OCI-LY1 (cell line): ENCODE measurements at regions not wholly inside any gene's neighbourhood (a gene's known extent, or its start where the extent isn't known, plus 50 kb on each side); places are given as distances from the start of the nearest gene placed in this dataset.

Source experiments
- H2AFZ ChIP-seq: fragments of 200-600 bp; sonication (generic), shearing (Covaris generic); 2 replicates; pipeline ENCODE4 v1.6.0; 2014; ENCODE audit warnings: antibody characterized with exemption, mild to moderate bottlenecking, low read length
- H3F3A ChIP-seq: fragments of 200-600 bp; sonication (generic), shearing (Covaris generic); 2 replicates; pipeline ENCODE4 v1.6.0; 2014; ENCODE audit warnings: mild to moderate bottlenecking, antibody characterized with exemption, low read length, moderate library complexity; ENCODE audit not compliant: insufficient read depth
- H3K27ac ChIP-seq: fragments of 200-600 bp; sonication (generic); 2 replicates; pipeline ENCODE4 v1.5.1; 2014; ENCODE audit warnings: low read length, mixed run types, mild to moderate bottlenecking, low read depth; ENCODE audit not compliant: poor library complexity, severe bottlenecking
- H3K27me3 ChIP-seq: fragments of 200-600 bp; sonication (generic); 2 replicates; pipeline ENCODE4 v1.6.0; 2014; ENCODE audit warnings: antibody characterized with exemption, mild to moderate bottlenecking, low read length, moderate library complexity; ENCODE audit not compliant: insufficient read depth
- H3K36me3 ChIP-seq: fragments of 200-600 bp; sonication (generic); 2 replicates; pipeline ENCODE4 v1.6.1; 2014; ENCODE audit warnings: mild to moderate bottlenecking, antibody characterized with exemption, low read length, moderate library complexity, mixed read lengths; ENCODE audit not compliant: insufficient read depth
- H3K4me1 ChIP-seq: fragments of 200-600 bp; sonication (generic); 2 replicates; pipeline ENCODE4 v1.5.1; 2014; ENCODE audit warnings: mild to moderate bottlenecking, low read length, moderate library complexity; ENCODE audit not compliant: insufficient read depth, severe bottlenecking
- H3K4me2 ChIP-seq: fragments of 200-600 bp; sonication (generic), shearing (Covaris generic); 2 replicates; pipeline ENCODE4 v1.6.1; 2014; ENCODE audit warnings: low read length
- H3K4me3 ChIP-seq: fragments of 200-600 bp; sonication (generic); 2 replicates; pipeline ENCODE4 v1.5.1; 2014; ENCODE audit warnings: low read length, low read depth, mild to moderate bottlenecking, mixed read lengths; ENCODE audit not compliant: poor library complexity, severe bottlenecking
- H3K79me2 ChIP-seq: fragments of 200-600 bp; shearing (Covaris generic); 2 replicates; pipeline ENCODE4 v1.6.1; 2016; ENCODE audit warnings: mixed run types, low read length, mixed read lengths; ENCODE audit not compliant: insufficient read depth
- H3K9ac ChIP-seq: fragments of 200-600 bp; sonication (generic), shearing (Covaris generic); 2 replicates; pipeline ENCODE4 v1.6.1; 2014; ENCODE audit warnings: mild to moderate bottlenecking, low read length, mixed read lengths
- H3K9me2 ChIP-seq: fragments of 200-600 bp; sonication (generic), shearing (Covaris generic); 2 replicates; pipeline ENCODE4 v1.6.1; 2014; ENCODE audit warnings: low read depth, mild to moderate bottlenecking, low read length, mixed read lengths
- H3K9me3 ChIP-seq: fragments of 200-600 bp; shearing (Covaris generic); 2 replicates; pipeline ENCODE4 v1.6.1; 2014; ENCODE audit warnings: low read length, mixed read lengths
- H4K20me1 ChIP-seq: fragments of 200-600 bp; sonication (generic), shearing (Covaris generic); 2 replicates; pipeline ENCODE4 v1.6.0; 2016; ENCODE audit warnings: mild to moderate bottlenecking, low read length; ENCODE audit not compliant: insufficient read depth
- EZH2 ChIP-seq: fragments of 200-600 bp; sonication (generic), shearing (Covaris generic); IDR thresholded peaks from 2 replicates; pipeline ENCODE4 v1.8.0; 2017; ENCODE audit warnings: borderline replicate concordance, mixed run types, mild to moderate bottlenecking, antibody characterized with exemption, low read length, moderate library complexity, mixed read lengths
- TF ChIP-seq, protein P1 (sequence below): fragments of 200-600 bp; sonication (generic), shearing (Covaris generic); IDR thresholded peaks from 2 replicates; pipeline ENCODE4 v1.5.1; 2017; ENCODE audit warnings: mild to moderate bottlenecking, antibody characterized with exemption, low read length, moderate library complexity, mixed read lengths

GRCh38 chr13:107220245-107220644, 652.3 kb upstream of the ARGLU1 start:
- Histone ChIP-seq H3K4me1 (no peaks in the 10 kb centered on the region), H3K4me3 (no peak overlapping the region), H3K36me3 (no peaks in the 10 kb centered on the region), H4K20me1 (no peaks in the 10 kb centered on the region), H3K4me2 (no peak overlapping the region), H2AFZ (no peak overlapping the region), H3K27ac (no peak overlapping the region), H3K9ac (no peak overlapping the region), H3K79me2 (no peaks in the 10 kb centered on the region), H3K9me2 (no peaks in the 10 kb centered on the region), H3K27me3 (no peaks in the 10 kb centered on the region; the same call in 1 of the 2 replicates), H3K9me3 (no peaks in the 10 kb centered on the region), H3F3A (no peaks in the 10 kb centered on the region)
- TF ChIP-seq EZH2 = no peak
- TF ChIP-seq, protein P1, sequence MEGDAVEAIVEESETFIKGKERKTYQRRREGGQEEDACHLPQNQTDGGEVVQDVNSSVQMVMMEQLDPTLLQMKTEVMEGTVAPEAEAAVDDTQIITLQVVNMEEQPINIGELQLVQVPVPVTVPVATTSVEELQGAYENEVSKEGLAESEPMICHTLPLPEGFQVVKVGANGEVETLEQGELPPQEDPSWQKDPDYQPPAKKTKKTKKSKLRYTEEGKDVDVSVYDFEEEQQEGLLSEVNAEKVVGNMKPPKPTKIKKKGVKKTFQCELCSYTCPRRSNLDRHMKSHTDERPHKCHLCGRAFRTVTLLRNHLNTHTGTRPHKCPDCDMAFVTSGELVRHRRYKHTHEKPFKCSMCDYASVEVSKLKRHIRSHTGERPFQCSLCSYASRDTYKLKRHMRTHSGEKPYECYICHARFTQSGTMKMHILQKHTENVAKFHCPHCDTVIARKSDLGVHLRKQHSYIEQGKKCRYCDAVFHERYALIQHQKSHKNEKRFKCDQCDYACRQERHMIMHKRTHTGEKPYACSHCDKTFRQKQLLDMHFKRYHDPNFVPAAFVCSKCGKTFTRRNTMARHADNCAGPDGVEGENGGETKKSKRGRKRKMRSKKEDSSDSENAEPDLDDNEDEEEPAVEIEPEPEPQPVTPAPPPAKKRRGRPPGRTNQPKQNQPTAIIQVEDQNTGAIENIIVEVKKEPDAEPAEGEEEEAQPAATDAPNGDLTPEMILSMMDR = no peak

GRCh38 chr13:107217251-107217650, 649.3 kb upstream of the ARGLU1 start:
- Histone ChIP-seq H3K9me2 (no peaks in the 10 kb centered on the region), H2AFZ (no peak overlapping the region), H3K4me2 (no peak overlapping the region), H3K79me2 (no peaks in the 10 kb centered on the region), H3K4me1 (no peaks in the 10 kb centered on the region), H3K4me3 (no peak overlapping the region), H4K20me1 (no peaks in the 10 kb centered on the region), H3K27me3 (no peaks in the 10 kb centered on the region; the same call in 1 of the 2 replicates), H3F3A (no peaks in the 10 kb centered on the region), H3K9me3 (no peaks in the 10 kb centered on the region), H3K9ac (no peak overlapping the region), H3K27ac (no peak overlapping the region), H3K36me3 (no peaks in the 10 kb centered on the region)
- no peak for TF ChIP-seq EZH2
- TF ChIP-seq, protein P1 = no peak

- no peak overlapping the region for H3K27ac ChIP-seq
- H3K4me1 ChIP-seq = no peaks in the 10 kb centered on the region
- H4K20me1 ChIP-seq = no peaks in the 10 kb centered on the region
- no peak overlapping the region for H3K4me2 ChIP-seq
- no peak overlapping the region for H2AFZ ChIP-seq
- no peaks in the 10 kb centered on the region for H3K9me3 ChIP-seq
- no peaks in the 10 kb centered on the region for H3F3A ChIP-seq
- H3K4me3 ChIP-seq = no peak overlapping the region
- TF ChIP-seq, protein P1 = no peak
- H3K79me2 ChIP-seq = no peaks in the 10 kb centered on the region
- no peaks in the 10 kb centered on the region for H3K9me2 ChIP-seq
- no peaks in the 10 kb centered on the region; the same call in 1 of the 2 replicates for H3K27me3 ChIP-seq
- no peak overlapping the region for H3K9ac ChIP-seq
- no peaks in the 10 kb centered on the region for H3K36me3 ChIP-seq
These were observed 648.3 kb upstream of the ARGLU1 start for GRCh38 chr13:107216046-107216755.
